MM.1S (cell line): ENCODE measurements at regions not wholly inside any gene's neighbourhood (a gene's known extent, or its start where the extent isn't known, plus 50 kb on each side); places are given as distances from the start of the nearest gene placed in this dataset.

Experiments
- DNase-seq: peaks from one replicate; pipeline ENCODE4 v3.0.0-alpha.2; 2015
- H2AFZ ChIP-seq: fragments of 300-600 bp; sonication (generic); 2 replicates; pipeline ENCODE4 v1.6.0; 2016; ENCODE audit warnings: antibody characterized with exemption, low read length
- H3F3A ChIP-seq: fragments of 300-600 bp; sonication (generic); 2 replicates; pipeline ENCODE4 v1.6.1; 2016; ENCODE audit warnings: mild to moderate bottlenecking, antibody characterized with exemption, low read length, moderate library complexity, mixed read lengths; ENCODE audit not compliant: insufficient read depth
- H3K27ac ChIP-seq: fragments of 300-600 bp; sonication (generic); 2 replicates; pipeline ENCODE4 v1.5.1; 2016; ENCODE audit warnings: mild to moderate bottlenecking, low read length
- H3K27me3 ChIP-seq: fragments of 300-600 bp; sonication (generic); replicated peaks from 2 replicates; pipeline ENCODE4 v1.6.0; 2016; ENCODE audit warnings: low read length; ENCODE audit not compliant: insufficient read depth
- H3K36me3 ChIP-seq: fragments of 300-600 bp; sonication (generic); replicated peaks from 2 replicates; pipeline ENCODE4 v1.6.1; 2016; ENCODE audit warnings: mild to moderate bottlenecking, low read length, mixed read lengths; ENCODE audit not compliant: insufficient read depth
- H3K4me1 ChIP-seq: fragments of 300-600 bp; sonication (generic); 2 replicates; pipeline ENCODE4 v1.6.1; 2016; ENCODE audit warnings: low read length, mixed read lengths
- H3K4me2 ChIP-seq: fragments of 300-600 bp; sonication (generic); 2 replicates; pipeline ENCODE4 v1.6.0; 2016; ENCODE audit warnings: low read depth, low read length
- H3K4me3 ChIP-seq: fragments of 300-600 bp; sonication (generic); 2 replicates; pipeline ENCODE4 v1.5.1; 2016; ENCODE audit warnings: low read length, mixed read lengths
- H3K79me2 ChIP-seq: fragments of 300-600 bp; sonication (generic); 2 replicates; pipeline ENCODE4 v1.6.1; 2016; ENCODE audit warnings: mixed run types, low read length, mixed read lengths
- H3K9ac ChIP-seq: fragments of 300-600 bp; sonication (generic); 2 replicates; pipeline ENCODE4 v1.6.1; 2016; ENCODE audit warnings: low read length, mixed read lengths
- H3K9me2 ChIP-seq: fragments of 300-600 bp; sonication (generic); replicated peaks from 2 replicates; pipeline ENCODE4 v1.6.1; 2016; ENCODE audit warnings: mild to moderate bottlenecking, low read length, mixed read lengths; ENCODE audit not compliant: insufficient read depth
- H3K9me3 ChIP-seq: fragments of 300-600 bp; sonication (generic); replicated peaks from 2 replicates; pipeline ENCODE4 v1.6.1; 2016; ENCODE audit warnings: mild to moderate bottlenecking, low read length, mixed read lengths; ENCODE audit not compliant: insufficient read depth
- H4K20me1 ChIP-seq: fragments of 300-600 bp; sonication (generic); 2 replicates; pipeline ENCODE4 v1.6.1; 2016; ENCODE audit warnings: mild to moderate bottlenecking, low read length, moderate library complexity, mixed read lengths; ENCODE audit not compliant: insufficient read depth
- EZH2 ChIP-seq: fragments of 300-600 bp; sonication (generic); optimal IDR thresholded peaks from 2 replicates; pipeline ENCODE3; 2017; ENCODE audit warnings: low read depth, mild to moderate bottlenecking, antibody characterized with exemption, low read length, mixed read lengths
- EZH2phosphoT487 ChIP-seq: fragments of 300-600 bp; sonication (generic); IDR thresholded peaks from 2 replicates; pipeline ENCODE4 v1.6.1; 2018; ENCODE audit warnings: antibody characterized with exemption, low read length
- TF ChIP-seq, protein P1 (sequence below): fragments of 300-600 bp; sonication (generic); IDR thresholded peaks from 2 replicates; pipeline ENCODE4 v1.5.1; 2016; ENCODE audit warnings: antibody characterized with exemption, low read length, mixed read lengths

DNA sequence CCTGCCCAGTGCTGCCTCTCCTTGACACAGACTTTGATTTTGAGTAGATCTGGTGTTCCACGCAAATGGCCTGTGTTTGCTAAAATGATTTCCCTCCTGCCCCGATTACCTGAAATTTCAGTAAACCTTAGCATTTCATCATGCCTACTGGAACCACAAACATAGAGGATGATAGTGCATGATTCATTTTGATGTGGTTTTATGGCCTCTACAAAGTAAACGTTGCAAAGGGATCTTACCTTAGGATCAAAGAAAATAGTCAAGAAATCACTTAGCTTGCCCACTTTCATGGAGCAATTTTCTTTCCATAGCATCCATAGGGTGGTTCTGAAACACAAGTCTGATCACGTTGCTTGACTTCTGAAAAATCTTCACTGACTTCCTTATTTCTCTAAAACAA is 524.6 kb upstream of the ATP11B start:
- Histone ChIP-seq H3K4me1 (no peaks in the 10 kb centered on the region), H3K9me3 (no peaks in the 10 kb centered on the region), H3K36me3 (no peaks in the 10 kb centered on the region), H3K27me3 (no peaks in the 10 kb centered on the region), H3F3A (no peaks in the 10 kb centered on the region), H3K4me3 (no peak overlapping the region), H3K4me2 (no peak overlapping the region), H2AFZ (no peak overlapping the region), H3K79me2 (no peaks in the 10 kb centered on the region), H3K9ac (no peak overlapping the region), H3K27ac (no peak overlapping the region), H3K9me2 (no peaks in the 10 kb centered on the region), H4K20me1 (no peaks in the 10 kb centered on the region)
- TF ChIP-seq, protein P1, sequence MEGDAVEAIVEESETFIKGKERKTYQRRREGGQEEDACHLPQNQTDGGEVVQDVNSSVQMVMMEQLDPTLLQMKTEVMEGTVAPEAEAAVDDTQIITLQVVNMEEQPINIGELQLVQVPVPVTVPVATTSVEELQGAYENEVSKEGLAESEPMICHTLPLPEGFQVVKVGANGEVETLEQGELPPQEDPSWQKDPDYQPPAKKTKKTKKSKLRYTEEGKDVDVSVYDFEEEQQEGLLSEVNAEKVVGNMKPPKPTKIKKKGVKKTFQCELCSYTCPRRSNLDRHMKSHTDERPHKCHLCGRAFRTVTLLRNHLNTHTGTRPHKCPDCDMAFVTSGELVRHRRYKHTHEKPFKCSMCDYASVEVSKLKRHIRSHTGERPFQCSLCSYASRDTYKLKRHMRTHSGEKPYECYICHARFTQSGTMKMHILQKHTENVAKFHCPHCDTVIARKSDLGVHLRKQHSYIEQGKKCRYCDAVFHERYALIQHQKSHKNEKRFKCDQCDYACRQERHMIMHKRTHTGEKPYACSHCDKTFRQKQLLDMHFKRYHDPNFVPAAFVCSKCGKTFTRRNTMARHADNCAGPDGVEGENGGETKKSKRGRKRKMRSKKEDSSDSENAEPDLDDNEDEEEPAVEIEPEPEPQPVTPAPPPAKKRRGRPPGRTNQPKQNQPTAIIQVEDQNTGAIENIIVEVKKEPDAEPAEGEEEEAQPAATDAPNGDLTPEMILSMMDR: no peak
- TF ChIP-seq EZH2 (no peak), EZH2phosphoT487 (no peak)
- no peak for DNase-seq

DNA sequence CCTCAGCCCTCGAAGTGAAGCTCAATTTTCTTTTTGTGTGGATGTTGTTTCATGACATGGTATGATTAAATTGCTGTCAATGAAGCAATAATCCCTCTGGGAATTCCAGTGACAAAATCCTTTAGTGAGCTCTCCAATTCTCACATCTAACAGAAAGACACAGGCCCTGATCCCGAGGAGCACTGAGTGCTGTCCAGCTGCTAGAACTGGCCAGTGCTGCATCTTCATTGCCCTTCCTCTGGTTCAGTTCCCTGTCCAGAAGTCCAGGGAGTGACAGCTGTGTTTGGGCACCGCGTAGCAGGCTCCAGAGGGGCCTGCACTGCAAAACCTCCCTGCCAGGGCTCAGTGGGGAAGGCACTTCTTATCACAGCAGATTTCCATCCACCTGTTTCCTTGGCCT is 516.8 kb upstream of the ATP11B start:
- no peaks in the 10 kb centered on the region for H3K27me3 ChIP-seq
- H2AFZ ChIP-seq: no peak overlapping the region
- H4K20me1 ChIP-seq: no peaks in the 10 kb centered on the region
- no peaks in the 10 kb centered on the region for H3K4me1 ChIP-seq
- H3K9ac ChIP-seq: no peak overlapping the region
- no peaks in the 10 kb centered on the region for H3K36me3 ChIP-seq
- no peak for TF ChIP-seq EZH2
- TF ChIP-seq EZH2phosphoT487: no peak
- TF ChIP-seq, protein P1: no peak
- no peak overlapping the region for H3K4me2 ChIP-seq
- no peak for DNase-seq
- H3F3A ChIP-seq: no peaks in the 10 kb centered on the region
- H3K4me3 ChIP-seq: no peak overlapping the region
- H3K79me2 ChIP-seq: no peaks in the 10 kb centered on the region
- H3K27ac ChIP-seq: no peak overlapping the region
- H3K9me3 ChIP-seq: no peaks in the 10 kb centered on the region
- no peaks in the 10 kb centered on the region for H3K9me2 ChIP-seq

DNA sequence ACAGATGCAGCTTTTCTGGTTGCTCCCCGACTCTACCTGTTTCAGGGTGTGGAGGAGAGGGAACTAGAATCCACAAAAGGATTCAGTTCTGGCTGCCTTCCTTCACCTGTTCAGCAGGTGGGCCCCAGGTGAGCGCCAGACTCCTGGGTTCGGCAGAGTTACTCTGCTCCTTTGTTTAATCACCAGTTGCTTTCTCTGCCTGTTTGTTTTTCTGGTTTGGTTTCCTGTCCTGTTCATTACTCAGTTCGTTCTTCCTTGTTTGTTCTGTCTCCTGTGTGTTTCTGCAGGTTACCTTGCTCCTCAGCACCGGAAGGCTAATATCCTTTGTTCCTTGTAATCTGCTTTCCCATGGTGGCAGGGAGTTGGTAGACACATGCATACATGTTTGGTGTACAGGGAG is 508.5 kb upstream of the ATP11B start:
- H3K4me2 ChIP-seq: no peak overlapping the region
- H4K20me1 ChIP-seq: no peaks in the 10 kb centered on the region
- no peak overlapping the region for H3K27ac ChIP-seq

More for the DNA sequence above, 508.5 kb upstream of the ATP11B start:
- DNase-seq: no peak
- Histone ChIP-seq H3K9ac (no peak overlapping the region), H3K27me3 (no peaks in the 10 kb centered on the region), H3K79me2 (no peaks in the 10 kb centered on the region), H3K36me3 (no peaks in the 10 kb centered on the region), H3F3A (no peaks in the 10 kb centered on the region), H3K9me2 (no peaks in the 10 kb centered on the region), H2AFZ (peak overlapping the region; percentile 1; the same call in 1 of the 2 replicates), H3K4me3 (no peak overlapping the region), H3K9me3 (no peaks in the 10 kb centered on the region), H3K4me1 (no peaks in the 10 kb centered on the region)
- TF ChIP-seq EZH2phosphoT487: no peak
- TF ChIP-seq, protein P1: no peak
- TF ChIP-seq EZH2: no peak
